Eye (tissue), 1 donor: ENCODE measurements at regions not wholly inside any gene's neighbourhood (a gene's known extent, or its start where the extent isn't known, plus 50 kb on each side); places are given as distances from the start of the nearest gene placed in this dataset.

ENCODE experiments used
- DNase-seq: peaks from one replicate; pipeline ENCODE4 v3.0.0-alpha.2; 2015

GRCh38 chr16:9381905-9382304 is 290.5 kb downstream of the HAPSTR1 start:
- no peak for DNase-seq

GRCh38 chr16:9383281-9383680 is 291.8 kb downstream of the HAPSTR1 start:
- peak; percentile 32 for DNase-seq

GRCh38 chr16:9384141-9384540 is 292.7 kb downstream of the HAPSTR1 start:
- no peak for DNase-seq

- DNase-seq: no peak
Observed at GRCh38 chr16:9389543-9390207, 298.2 kb downstream of the HAPSTR1 start.

GRCh38 chr16:9392956-9393355 is 301.5 kb downstream of the HAPSTR1 start:
- peak; percentile 70 for DNase-seq

- DNase-seq: no peak
Observed at GRCh38 chr16:9393591-9393990, 302.1 kb downstream of the HAPSTR1 start.

- DNase-seq: no peak
Observed at GRCh38 chr16:9395958-9396359, 304.5 kb downstream of the HAPSTR1 start.

- DNase-seq: no peak
Observed at GRCh38 chr16:9399573-9399972, 308.1 kb downstream of the HAPSTR1 start.

GRCh38 chr16:9401173-9401572 is 309.7 kb downstream of the HAPSTR1 start:
- DNase-seq: no peak

- no peak for DNase-seq
Observed at GRCh38 chr16:9402293-9402860, 310.9 kb downstream of the HAPSTR1 start.

- DNase-seq: no peak
Observed at GRCh38 chr16:9404811-9405210, 313.4 kb downstream of the HAPSTR1 start.

GRCh38 chr16:9406038-9406712 is 314.7 kb downstream of the HAPSTR1 start:
- no peak for DNase-seq

GRCh38 chr16:9407206-9407758 is 315.8 kb downstream of the HAPSTR1 start:
- DNase-seq: no peak

GRCh38 chr16:9408297-9408878 is 316.9 kb downstream of the HAPSTR1 start:
- DNase-seq: peak; percentile 39

- DNase-seq: no peak
Observed at GRCh38 chr16:9409560-9410493, 318.4 kb downstream of the HAPSTR1 start.

- DNase-seq: no peak
Observed at GRCh38 chr16:9411426-9411825, 320.0 kb downstream of the HAPSTR1 start.

GRCh38 chr16:9412031-9412914 is 320.8 kb downstream of the HAPSTR1 start:
- no peak for DNase-seq

GRCh38 chr16:9412915-9413264 is 321.4 kb downstream of the HAPSTR1 start:
- DNase-seq: no peak

- no peak for DNase-seq
Observed at GRCh38 chr16:9415545-9415944, 324.1 kb downstream of the HAPSTR1 start.

GRCh38 chr16:9417898-9418297 is 326.5 kb downstream of the HAPSTR1 start:
- no peak for DNase-seq

GRCh38 chr16:9419161-9419560 is 327.7 kb downstream of the HAPSTR1 start:
- no peak for DNase-seq
